ENCODE measurements at regions not wholly inside any gene's neighbourhood (a gene's known extent, or its start where the extent isn't known, plus 50 kb on each side); places are given as distances from the start of the nearest gene placed in this dataset.

DNA sequence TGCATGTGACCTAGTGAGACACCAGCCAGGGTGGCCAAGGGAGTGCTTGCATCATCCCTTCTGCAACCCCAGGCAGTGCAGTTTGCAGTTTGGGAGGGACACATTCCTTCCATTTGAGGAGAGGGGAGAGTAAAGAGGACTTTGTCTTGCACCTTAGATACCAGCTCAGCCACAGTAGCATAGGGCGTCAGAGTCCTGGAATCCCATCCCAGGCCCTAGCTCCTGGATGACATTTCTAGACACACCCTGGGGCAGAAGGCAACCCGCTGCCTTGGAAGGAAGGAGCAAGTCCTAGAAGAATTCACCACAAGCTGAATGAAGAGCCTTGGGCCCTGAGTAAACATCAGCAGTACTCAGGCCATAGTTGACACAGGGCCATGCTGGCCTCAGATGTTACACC, 680.4 kb upstream of the IMPG1 start:
- TF ChIP-seq CTCF (IDR thresholded peaks at IDR 0.05) (no peak), POLR2A (IDR thresholded peaks at IDR 0.05) (no peak)

Measured in Peyer's patch (tissue), 4 donors.